SU-DHL-6 (cell line): ENCODE measurements at regions not wholly inside any gene's neighbourhood (a gene's known extent, or its start where the extent isn't known, plus 50 kb on each side); places are given as distances from the start of the nearest gene placed in this dataset.
"Not testable (repeated sequence)": the region's sequence is repeated elsewhere in the genome, so short reads cannot be mapped to it uniquely, and the experiment has no call there.

ENCODE experiments used
- H2AFZ ChIP-seq: fragments of 200-600 bp; sonication (generic); 2 replicates; pipeline ENCODE4 v1.6.1; 2014; ENCODE audit warnings: low read depth, mild to moderate bottlenecking, moderate library complexity, mixed read lengths, antibody characterized with exemption, low read length; ENCODE audit not compliant: severe bottlenecking
- H3F3A ChIP-seq: fragments of 200-600 bp; shearing (Covaris generic); 2 replicates; pipeline ENCODE4 v1.6.0; 2016; ENCODE audit warnings: antibody characterized with exemption, mild to moderate bottlenecking; ENCODE audit not compliant: insufficient read depth
- H3K27ac ChIP-seq: fragments of 200-600 bp; sonication (generic); 2 replicates; pipeline ENCODE4 v1.5.1; 2016; ENCODE audit warnings: low read depth, mild to moderate bottlenecking, low read length, moderate library complexity, mixed read lengths
- H3K27me3 ChIP-seq: fragments of 200-600 bp; sonication (generic), shearing (Covaris generic); 2 replicates; pipeline ENCODE4 v1.6.0; 2014; ENCODE audit warnings: mild to moderate bottlenecking, low read length
- H3K36me3 ChIP-seq: fragments of 200-600 bp; sonication (generic); 2 replicates; pipeline ENCODE4 v1.6.1; 2014; ENCODE audit warnings: mild to moderate bottlenecking, low read length, mixed read lengths
- H3K4me2 ChIP-seq: fragments of 300-600, 200-600 bp; shearing (Covaris generic), sonication (generic); 2 replicates; pipeline ENCODE4 v1.6.0; 2014; ENCODE audit warnings: low read length, low read depth, mild to moderate bottlenecking; ENCODE audit not compliant: poor library complexity, severe bottlenecking
- H3K4me3 ChIP-seq: fragments of 200-600 bp; sonication (generic); 2 replicates; pipeline ENCODE4 v1.5.1; 2014; ENCODE audit warnings: antibody characterized with exemption, low read length, mild to moderate bottlenecking, mixed read lengths; ENCODE audit not compliant: insufficient read depth, poor library complexity, severe bottlenecking
- H3K79me2 ChIP-seq: fragments of 200-600 bp; sonication (generic); 2 replicates; pipeline ENCODE4 v1.6.1; 2014; ENCODE audit warnings: mild to moderate bottlenecking, low read length, moderate library complexity; ENCODE audit not compliant: insufficient read depth
- H3K9ac ChIP-seq: fragments of 200-600 bp; sonication (generic); 2 replicates; pipeline ENCODE4 v1.7.0; 2014; ENCODE audit warnings: mild to moderate bottlenecking, low read length
- H3K9me2 ChIP-seq: fragments of 200-600 bp; sonication (generic); replicated peaks from 2 replicates; pipeline ENCODE4 v1.6.1; 2014; ENCODE audit warnings: low read length; ENCODE audit not compliant: insufficient read depth
- H3K9me3 ChIP-seq: fragments of 200-600 bp; sonication (generic); 2 replicates; pipeline ENCODE4 v1.6.1; 2014; ENCODE audit warnings: low read length, mixed read lengths; ENCODE audit not compliant: insufficient read depth
- H4K20me1 ChIP-seq: fragments of 200-600 bp; sonication (generic); 2 replicates; pipeline ENCODE4 v1.6.1; 2014; ENCODE audit warnings: low read depth, mild to moderate bottlenecking, antibody characterized with exemption, low read length, moderate library complexity, mixed read lengths
- EZH2phosphoT487 ChIP-seq: fragments of 200-600 bp; sonication (generic), shearing (Covaris generic); conservative IDR thresholded peaks from 2 replicates; pipeline ENCODE4 v1.6.1; 2018; ENCODE audit warnings: mild to moderate bottlenecking, antibody characterized with exemption, low read length, moderate library complexity, mixed read lengths
- TF ChIP-seq, protein P1 (sequence below): fragments of 200-600 bp; sonication (generic); IDR thresholded peaks from one replicate; pipeline ENCODE4 v1.5.1; 2017; ENCODE audit warnings: antibody characterized with exemption, mild to moderate bottlenecking, low read length, moderate library complexity; ENCODE audit not compliant: insufficient read depth, poor library complexity, severe bottlenecking

DNA sequence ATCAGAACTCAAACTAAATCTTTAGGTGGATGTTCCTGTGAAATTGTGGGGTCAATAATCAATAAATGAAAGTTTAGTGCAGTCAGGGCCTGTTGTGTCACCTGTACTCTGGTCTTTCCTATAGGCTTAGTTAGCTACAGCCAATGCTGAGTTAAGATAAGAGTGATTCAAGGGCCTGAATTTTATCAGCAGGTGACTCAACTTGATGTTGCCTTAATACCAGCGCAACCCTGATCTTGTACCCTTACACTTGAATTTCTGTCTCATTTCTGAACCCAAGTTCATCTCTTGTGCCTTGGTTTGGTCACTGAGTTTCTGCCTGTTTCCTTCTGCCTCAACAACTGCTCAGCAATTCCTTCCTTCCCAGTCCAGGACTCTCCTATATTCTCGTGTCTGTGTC lies 157.0 kb upstream of the E2F7 start:
- Histone ChIP-seq H3K36me3 (no peaks in the 10 kb centered on the region), H3F3A (no peaks in the 10 kb centered on the region), H3K27me3 (no peaks in the 10 kb centered on the region), H2AFZ (no peak overlapping the region), H3K9me2 (no peaks in the 10 kb centered on the region), H3K4me3 (no peak overlapping the region), H3K9ac (no peak overlapping the region), H4K20me1 (no peaks in the 10 kb centered on the region), H3K9me3 (no peaks in the 10 kb centered on the region), H3K79me2 (no peaks in the 10 kb centered on the region), H3K4me2 (no peak overlapping the region), H3K27ac (no peak overlapping the region)
- TF ChIP-seq, protein P1, sequence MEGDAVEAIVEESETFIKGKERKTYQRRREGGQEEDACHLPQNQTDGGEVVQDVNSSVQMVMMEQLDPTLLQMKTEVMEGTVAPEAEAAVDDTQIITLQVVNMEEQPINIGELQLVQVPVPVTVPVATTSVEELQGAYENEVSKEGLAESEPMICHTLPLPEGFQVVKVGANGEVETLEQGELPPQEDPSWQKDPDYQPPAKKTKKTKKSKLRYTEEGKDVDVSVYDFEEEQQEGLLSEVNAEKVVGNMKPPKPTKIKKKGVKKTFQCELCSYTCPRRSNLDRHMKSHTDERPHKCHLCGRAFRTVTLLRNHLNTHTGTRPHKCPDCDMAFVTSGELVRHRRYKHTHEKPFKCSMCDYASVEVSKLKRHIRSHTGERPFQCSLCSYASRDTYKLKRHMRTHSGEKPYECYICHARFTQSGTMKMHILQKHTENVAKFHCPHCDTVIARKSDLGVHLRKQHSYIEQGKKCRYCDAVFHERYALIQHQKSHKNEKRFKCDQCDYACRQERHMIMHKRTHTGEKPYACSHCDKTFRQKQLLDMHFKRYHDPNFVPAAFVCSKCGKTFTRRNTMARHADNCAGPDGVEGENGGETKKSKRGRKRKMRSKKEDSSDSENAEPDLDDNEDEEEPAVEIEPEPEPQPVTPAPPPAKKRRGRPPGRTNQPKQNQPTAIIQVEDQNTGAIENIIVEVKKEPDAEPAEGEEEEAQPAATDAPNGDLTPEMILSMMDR: no peak
- no peak for TF ChIP-seq EZH2phosphoT487

DNA sequence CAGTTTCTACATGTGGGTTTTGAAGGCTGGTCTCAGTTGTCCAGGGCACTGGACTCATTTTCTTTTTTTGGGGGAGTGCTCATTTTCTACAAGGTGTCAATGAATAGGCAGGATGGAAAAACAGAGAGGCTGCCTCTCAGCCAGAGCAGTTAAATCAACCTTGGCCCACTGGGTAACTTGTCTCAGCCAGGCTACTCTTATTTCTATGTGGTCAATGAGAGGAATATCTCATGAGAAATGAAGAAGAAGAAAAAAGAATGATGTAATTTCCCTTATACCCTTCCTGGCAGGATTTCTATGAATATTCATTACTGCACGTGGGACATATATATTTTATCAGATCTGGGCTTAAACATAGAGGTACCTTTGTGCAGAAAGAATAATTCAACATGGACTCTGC lies 155.2 kb upstream of the E2F7 start:
- no peak overlapping the region for H3K4me3 ChIP-seq
- TF ChIP-seq, protein P1: no peak
- TF ChIP-seq EZH2phosphoT487: no peak
- no peaks in the 10 kb centered on the region for H3K27me3 ChIP-seq
- H3K4me2 ChIP-seq: no peak overlapping the region
- no peaks in the 10 kb centered on the region for H3K9me2 ChIP-seq
- no peaks in the 10 kb centered on the region for H3F3A ChIP-seq
- H3K9me3 ChIP-seq: no peaks in the 10 kb centered on the region
- H3K27ac ChIP-seq: no peak overlapping the region
- no peaks in the 10 kb centered on the region for H3K79me2 ChIP-seq
- no peak overlapping the region for H3K9ac ChIP-seq
- H4K20me1 ChIP-seq: no peaks in the 10 kb centered on the region
- H2AFZ ChIP-seq: no peak overlapping the region
- H3K36me3 ChIP-seq: no peaks in the 10 kb centered on the region

- H3K27ac ChIP-seq: no peak overlapping the region
- H3K9me3 ChIP-seq: no peaks in the 10 kb centered on the region
- H4K20me1 ChIP-seq: no peaks in the 10 kb centered on the region
- H3K4me2 ChIP-seq: no peak overlapping the region
- no peak overlapping the region for H2AFZ ChIP-seq
- no peak overlapping the region for H3K4me3 ChIP-seq
- no peaks in the 10 kb centered on the region for H3F3A ChIP-seq
- H3K36me3 ChIP-seq: no peaks in the 10 kb centered on the region
- H3K79me2 ChIP-seq: no peaks in the 10 kb centered on the region
- TF ChIP-seq, protein P1: no peak
- no peak for TF ChIP-seq EZH2phosphoT487
- H3K9ac ChIP-seq: no peak overlapping the region
- H3K9me2 ChIP-seq: no peaks in the 10 kb centered on the region
- no peaks in the 10 kb centered on the region for H3K27me3 ChIP-seq
Measured at GRCh38 chr12:77218278-77218677, 152.9 kb upstream of the E2F7 start.

- not testable (repeated sequence) for H4K20me1 ChIP-seq, H3K79me2 ChIP-seq, H3K9ac ChIP-seq, H3K4me3 ChIP-seq, H3K9me3 ChIP-seq, H3K9me2 ChIP-seq, H3F3A ChIP-seq, H2AFZ ChIP-seq, H3K36me3 ChIP-seq, H3K27ac ChIP-seq, H3K27me3 ChIP-seq, H3K4me2 ChIP-seq
Measured at GRCh38 chr12:77216136-77216535, 150.8 kb upstream of the E2F7 start.
